ENCODE measurements at regions not wholly inside any gene's neighbourhood (a gene's known extent, or its start where the extent isn't known, plus 50 kb on each side); places are given as distances from the start of the nearest gene placed in this dataset.

DNA sequence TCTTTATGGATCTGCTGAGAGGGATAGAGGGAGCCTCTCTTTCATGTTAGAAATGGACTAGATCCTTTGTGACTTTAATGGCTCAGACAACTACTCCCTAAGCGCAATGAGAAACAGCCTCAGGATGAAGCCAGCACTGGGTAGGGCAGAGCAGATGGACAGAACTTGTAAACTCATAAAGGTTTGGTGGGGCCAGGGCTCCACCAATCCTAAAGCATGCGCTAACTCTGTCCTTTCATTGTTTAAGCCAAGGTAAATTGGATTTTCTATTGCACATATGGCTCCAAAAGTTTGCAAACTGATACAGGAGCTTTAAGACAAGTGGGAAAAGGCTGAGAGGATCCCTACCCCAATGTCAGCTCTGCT, 178.1 kb upstream of the MEOX2 start:
- intact Hi-C loops (cut with DNase I): no loop called here
- ATAC-seq (no peak), DNase-seq (ENCODE audit: missing footprints) (no peak)

DNA sequence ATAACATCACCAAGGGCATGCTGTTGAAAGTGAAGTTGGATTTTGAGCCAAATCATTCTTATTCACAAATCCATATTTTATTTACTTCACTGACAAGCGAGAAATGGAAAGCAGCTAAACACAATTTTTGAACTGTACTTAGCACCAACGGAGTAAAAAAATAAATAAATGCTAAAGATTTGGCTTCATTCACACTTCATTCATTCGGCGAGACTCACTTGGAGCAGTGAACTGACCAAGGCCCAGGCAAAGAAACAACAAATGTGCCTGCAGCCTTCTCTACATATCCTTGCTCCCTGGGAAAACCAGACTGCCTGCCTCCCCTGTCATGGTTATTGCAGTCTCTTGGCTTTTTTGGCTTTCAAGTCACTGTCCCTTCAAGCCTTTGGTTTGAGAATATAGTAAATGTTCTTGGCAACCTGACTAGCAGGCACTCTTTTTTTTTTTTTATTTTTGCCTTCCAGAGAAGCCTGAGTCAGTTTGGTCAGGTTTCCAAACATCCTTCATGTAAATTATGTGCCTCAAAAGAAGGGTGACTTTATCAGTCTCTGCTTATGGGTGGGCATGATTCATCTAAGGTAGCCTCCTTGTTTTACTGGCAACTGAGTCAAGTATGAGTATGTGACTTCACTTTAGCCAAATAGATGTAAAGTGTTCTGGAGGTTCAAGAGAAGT, 177.6 kb upstream of the MEOX2 start:
- intact Hi-C loops (cut with DNase I): no loop called here
- DNase-seq (ENCODE audit: missing footprints): no peak
- ATAC-seq: no peak

DNA sequence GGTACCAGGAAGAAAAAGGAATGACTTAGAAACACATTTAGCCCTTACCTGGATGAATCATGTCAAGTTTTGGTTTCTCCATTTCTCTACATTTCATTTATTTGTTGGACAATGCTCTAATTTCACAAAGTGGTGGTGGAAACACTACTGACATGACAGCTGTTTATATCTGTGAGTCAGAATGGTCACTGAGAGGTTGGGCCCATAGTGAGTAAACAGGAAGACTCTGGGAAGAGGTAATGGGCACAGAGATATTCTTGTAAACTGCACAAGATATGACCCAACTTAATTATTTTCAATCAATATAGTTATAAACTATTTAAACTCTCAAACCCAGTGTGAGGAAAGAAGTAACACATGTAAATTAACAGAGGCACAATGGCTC, 176.3 kb upstream of the MEOX2 start:
- intact Hi-C loops (cut with DNase I): no loop called here
- ATAC-seq: no peak
- DNase-seq (ENCODE audit: missing footprints): no peak

DNA sequence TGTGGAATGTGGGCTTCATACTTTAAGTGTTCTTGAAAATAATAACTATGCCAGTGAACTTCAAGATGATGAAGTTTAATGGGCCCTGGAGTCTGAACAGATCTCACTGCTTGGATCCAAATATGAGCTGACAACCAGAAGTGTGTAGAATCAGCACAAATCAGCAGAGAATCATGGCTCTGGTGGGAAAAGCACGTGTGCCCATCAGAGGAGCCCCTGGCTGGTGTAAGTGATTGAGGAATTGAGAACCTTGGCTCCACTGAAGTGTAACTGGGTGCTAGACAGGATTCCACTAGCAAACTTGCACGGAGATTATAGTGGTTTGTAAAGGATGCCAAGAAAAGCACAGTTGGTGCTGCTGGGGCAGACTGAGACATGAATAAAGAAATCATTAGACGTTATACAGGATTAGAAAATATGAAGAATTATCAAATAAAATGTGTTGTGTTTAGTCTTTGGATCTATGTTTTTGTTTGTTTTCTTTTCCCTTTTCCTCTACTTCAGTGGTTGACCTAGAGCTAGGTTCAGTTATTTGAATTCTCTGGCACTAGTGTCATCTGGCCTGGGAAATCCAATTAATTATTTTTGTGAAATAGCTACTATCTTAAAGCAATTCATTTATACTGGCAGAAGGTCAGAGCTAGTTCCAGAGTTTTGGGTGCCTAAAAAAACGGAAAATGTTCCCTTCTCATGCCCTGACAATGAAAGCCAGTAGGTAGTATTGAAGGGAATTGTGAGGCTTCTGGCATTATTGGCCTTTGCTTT, 175.7 kb upstream of the MEOX2 start:
- ATAC-seq (peak; percentile 13), DNase-seq (ENCODE audit: missing footprints) (no peak)
- intact Hi-C loops (cut with DNase I): no loop called here

GRCh38 chr7:15860264-15860949, 173.9 kb upstream of the MEOX2 start:
- intact Hi-C loops (cut with DNase I): no loop called here
- DNase-seq (ENCODE audit: missing footprints) (no peak), ATAC-seq (no peak)

DNA sequence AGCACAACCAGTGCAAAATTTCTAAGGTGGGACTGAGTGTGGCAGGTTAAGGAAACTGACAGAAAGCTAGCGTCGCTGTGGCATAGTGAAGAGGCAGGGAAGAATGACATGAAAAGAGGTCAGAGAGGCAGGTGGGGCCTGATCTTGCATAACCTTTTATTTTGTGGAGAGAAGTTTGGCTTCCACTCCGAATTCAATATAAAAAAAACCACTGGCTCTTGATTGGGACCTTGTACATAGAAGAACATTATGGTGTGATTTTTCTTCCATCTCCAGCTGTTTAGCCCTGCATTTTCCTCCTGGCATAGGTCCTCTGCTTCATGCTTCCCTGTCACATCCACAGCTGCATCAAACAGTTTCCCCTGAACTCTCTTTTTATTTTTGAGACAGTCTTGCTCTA, 170.5 kb upstream of the MEOX2 start:
- intact Hi-C loops (cut with DNase I): loop anchor here (5.0 kb wide), 1 partner anchor 885 kb away; no protein-coding TSS in a partner anchor

DNA sequence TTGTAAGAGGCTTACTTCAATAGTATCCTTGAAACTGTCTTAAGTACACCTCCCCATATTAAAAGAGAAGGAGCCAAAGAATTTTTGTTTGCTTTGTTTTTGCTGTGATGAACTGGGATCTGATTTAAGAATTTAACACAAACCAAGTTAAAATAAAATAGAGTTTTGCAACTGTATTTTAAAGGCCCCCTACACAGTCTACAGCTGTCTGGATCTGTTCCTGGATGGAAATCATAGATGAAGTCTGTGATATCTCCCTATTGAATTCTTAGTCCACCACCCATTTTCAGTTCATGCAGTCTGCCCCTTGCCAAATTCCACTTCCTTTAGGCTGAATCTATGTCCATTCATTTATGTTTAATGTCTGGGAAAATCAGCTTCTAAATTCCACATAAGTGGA, 169.8 kb upstream of the MEOX2 start:
- DNase-seq (ENCODE audit: missing footprints): no peak
- ATAC-seq: no peak
- intact Hi-C loops (cut with DNase I): loop anchor here (5.0 kb wide), 1 partner anchor 886 kb away; no protein-coding TSS in a partner anchor

More for the DNA sequence above, 170.5 kb upstream of the MEOX2 start:
- DNase-seq (ENCODE audit: missing footprints): no peak
- no peak for ATAC-seq

GRCh38 chr7:15855525-15856109, 169.1 kb upstream of the MEOX2 start:
- intact Hi-C loops (cut with DNase I): loop anchor here (5.0 kb wide), 1 partner anchor 887 kb away; no protein-coding TSS in a partner anchor
- ATAC-seq (no peak), DNase-seq (ENCODE audit: missing footprints) (no peak)

DNA sequence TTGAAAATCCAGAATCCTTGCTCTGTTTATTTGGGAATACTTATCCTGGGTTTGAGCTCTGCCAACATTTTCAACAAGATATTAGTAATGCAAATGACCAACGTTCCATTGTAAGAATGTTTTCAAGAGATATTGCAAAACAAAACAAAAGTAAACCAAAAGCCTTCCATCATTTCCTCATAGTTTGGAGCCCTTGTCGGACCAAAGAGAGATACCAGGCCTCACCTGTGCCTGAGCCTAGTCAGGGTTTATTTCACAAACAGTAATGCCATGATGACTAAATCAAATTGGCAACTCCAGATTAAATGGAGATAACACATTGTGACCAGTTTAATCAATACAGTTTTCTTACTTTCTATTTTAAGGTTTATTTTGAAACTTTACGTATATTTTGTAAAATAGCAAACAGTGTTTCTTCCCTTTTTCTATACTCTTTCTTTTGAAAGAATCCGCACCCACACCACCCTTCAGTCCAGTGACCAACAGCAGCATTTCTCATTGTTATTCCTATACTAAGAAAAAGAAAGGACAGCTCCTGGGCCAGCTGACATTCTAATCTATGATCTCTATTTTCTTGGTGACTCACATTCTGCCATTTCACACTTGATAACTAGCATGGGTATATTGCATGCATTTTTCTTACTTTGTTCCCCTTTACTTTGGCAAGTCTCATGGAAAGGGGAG, 168.5 kb upstream of the MEOX2 start:
- ATAC-seq: no peak

GRCh38 chr7:15853832-15854470, 167.5 kb upstream of the MEOX2 start:
- intact Hi-C loops (cut with DNase I): no loop called here
- DNase-seq (ENCODE audit: missing footprints) (no peak), ATAC-seq (peak; percentile 48)

More for the DNA sequence above, 168.5 kb upstream of the MEOX2 start:
- no peak for DNase-seq (ENCODE audit: missing footprints)
- intact Hi-C loops (cut with DNase I): loop anchor here (5.0 kb wide), 1 partner anchor 887 kb away; no protein-coding TSS in a partner anchor

- intact Hi-C loops (cut with DNase I): no loop called here
- ATAC-seq: no peak
- DNase-seq (ENCODE audit: missing footprints): no peak
Observed at GRCh38 chr7:15851201-15851600, 164.7 kb upstream of the MEOX2 start.

- no peak for ATAC-seq
- DNase-seq (ENCODE audit: missing footprints): no peak
- intact Hi-C loops (cut with DNase I): no loop called here
Observed at GRCh38 chr7:15848901-15849300, 162.4 kb upstream of the MEOX2 start.

DNA sequence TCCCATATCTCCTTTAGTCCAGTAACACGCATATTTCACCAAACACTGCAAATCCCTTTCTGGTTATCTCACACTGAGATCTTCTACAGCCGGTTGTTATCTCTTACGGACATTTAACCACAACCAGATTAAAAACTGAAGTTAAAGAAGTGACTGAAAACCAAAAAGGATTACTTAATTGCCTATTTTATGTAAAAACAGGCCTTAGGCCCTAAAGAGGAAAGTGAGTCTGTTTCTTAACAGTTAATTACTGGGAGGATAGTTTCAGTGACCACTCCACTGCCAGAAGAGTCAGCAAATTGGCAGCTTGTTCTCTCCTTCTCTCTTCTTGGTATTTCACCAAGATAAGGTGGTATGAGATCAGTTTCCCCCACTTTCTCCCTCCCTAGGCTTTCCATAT, 161.9 kb upstream of the MEOX2 start:
- no peak for DNase-seq (ENCODE audit: missing footprints)
- no peak for ATAC-seq
- intact Hi-C loops (cut with DNase I): no loop called here

GRCh38 chr7:15845868-15846267, 159.4 kb upstream of the MEOX2 start:
- intact Hi-C loops (cut with DNase I): no loop called here
- no peak for ATAC-seq

DNA sequence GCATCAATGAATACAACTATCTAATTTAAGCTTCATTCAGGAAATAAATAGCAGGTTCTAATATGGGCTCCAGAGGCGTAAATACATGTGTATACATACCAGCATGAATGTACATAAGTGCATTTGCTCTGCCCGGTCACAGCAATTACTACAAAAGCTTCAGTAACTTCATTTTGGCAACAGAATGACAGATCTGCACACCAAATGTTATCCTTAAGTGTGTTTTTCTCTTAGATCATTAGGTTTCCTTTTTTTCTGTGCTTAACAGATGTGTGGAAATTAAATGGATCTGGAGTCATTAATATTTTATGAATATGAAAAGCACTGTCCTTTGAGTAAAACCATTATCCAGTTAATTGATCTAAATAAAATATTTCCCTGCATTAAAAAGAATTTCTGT, 159.0 kb upstream of the MEOX2 start:
- intact Hi-C loops (cut with DNase I): no loop called here
- DNase-seq (ENCODE audit: missing footprints): no peak
- ATAC-seq: no peak

More at GRCh38 chr7:15845868-15846267, 159.4 kb upstream of the MEOX2 start:
- DNase-seq (ENCODE audit: missing footprints): no peak

DNA sequence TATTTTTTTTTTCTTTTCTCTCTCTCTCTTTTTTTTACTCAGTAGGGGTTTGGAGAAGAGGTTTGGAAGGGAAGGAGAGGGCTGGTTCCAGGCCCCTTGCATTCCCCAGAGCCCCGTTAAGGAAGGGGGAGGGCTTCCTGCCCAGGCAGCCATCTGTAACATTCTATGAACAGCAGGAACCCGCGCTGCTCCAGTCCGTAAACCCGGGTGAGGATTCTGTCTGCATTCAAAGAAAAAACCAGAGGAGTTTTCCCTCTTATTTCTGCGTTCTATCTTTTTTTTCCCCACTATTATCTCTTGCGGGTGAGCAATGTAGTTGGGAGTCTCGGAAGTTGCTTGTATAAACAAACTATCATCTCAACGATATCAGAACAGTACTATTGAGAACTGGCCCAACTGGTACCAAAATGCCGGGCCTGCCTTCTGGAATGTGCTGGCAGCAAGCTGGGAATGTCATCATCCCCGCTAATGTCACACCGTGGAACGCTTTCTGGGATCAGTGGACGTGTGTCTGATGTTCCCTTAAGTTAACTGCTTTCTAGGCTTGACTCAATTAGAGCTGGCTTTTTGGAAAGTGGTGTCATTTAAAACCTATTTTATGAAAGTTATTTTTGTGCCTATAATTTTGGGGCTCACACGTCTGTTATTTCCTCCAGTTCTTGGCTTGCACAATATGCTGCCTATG, 153.1 kb upstream of the MEOX2 start:
- intact Hi-C loops (cut with DNase I): loop anchor here (5.0 kb wide), 2 partner anchors 62 to 152 kb away; partner anchors contain the start of gene MEOX2
- peak; percentile 81 for DNase-seq (ENCODE audit: missing footprints)
- ATAC-seq: peak; percentile 98

DNA sequence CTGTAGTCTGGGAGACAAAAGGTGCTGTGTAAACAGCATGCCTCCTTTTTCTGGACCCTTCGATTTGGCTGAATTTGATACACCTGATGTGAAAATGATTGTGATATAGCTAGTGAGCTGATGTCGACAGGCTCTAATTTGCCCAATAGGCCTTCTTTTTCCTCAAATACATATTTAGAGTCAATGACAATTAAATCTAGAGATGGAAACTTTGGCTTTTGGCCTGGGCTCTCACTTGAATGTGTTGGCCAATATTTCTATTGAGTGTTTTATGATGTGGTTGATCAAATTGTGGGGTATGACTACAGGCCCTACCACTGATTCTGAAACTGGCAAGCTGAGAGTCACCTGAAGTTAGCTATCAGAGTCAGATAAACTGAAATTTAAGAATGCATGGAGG, 151.8 kb upstream of the MEOX2 start:
- ATAC-seq (no peak), DNase-seq (ENCODE audit: missing footprints) (no peak)
- intact Hi-C loops (cut with DNase I): loop anchor here (5.0 kb wide), 2 partner anchors 61 to 151 kb away; partner anchors contain the start of gene MEOX2
